Vagina (tissue), 2 donors: ENCODE measurements at regions not wholly inside any gene's neighbourhood (a gene's known extent, or its start where the extent isn't known, plus 50 kb on each side); places are given as distances from the start of the nearest gene placed in this dataset.
"Not testable (repeated sequence)": the region's sequence is repeated elsewhere in the genome, so short reads cannot be mapped to it uniquely, and the experiment has no call there.

ENCODE experiments used
- POLR2A ChIP-seq, 2 donors: fragments of 450-650 bp; IDR thresholded peaks; one replicate each; pipeline ENCODE4 v1.6.1; 2017; ENCODE audit warnings: antibody characterized with exemption in 2 of 2, mild to moderate bottlenecking in 2 of 2, moderate library complexity in 2 of 2
- POLR2AphosphoS5 ChIP-seq, 2 donors: sonication (generic); formaldehyde crosslinking; IDR thresholded peaks; one replicate each; pipeline ENCODE4 v1.9.0; 2017; ENCODE audit warnings: antibody characterized with exemption in 2 of 2, mild to moderate bottlenecking in 2 of 2, low read depth in 1 of 2; ENCODE audit not compliant: insufficient read depth in 1 of 2
- TF ChIP-seq, protein P1 (sequence below), 3 experiments: fragments of 450-650 bp in 2 of 3; fragments of 200-600 bp in 1 of 3; sonication (generic) in 1 of 3; IDR thresholded peaks; one replicate each; pipeline ENCODE4 v1.5.1; 2017 to 2019; ENCODE audit warnings: antibody characterized with exemption in 3 of 3, mild to moderate bottlenecking in 2 of 3, moderate library complexity in 2 of 3

DNA sequence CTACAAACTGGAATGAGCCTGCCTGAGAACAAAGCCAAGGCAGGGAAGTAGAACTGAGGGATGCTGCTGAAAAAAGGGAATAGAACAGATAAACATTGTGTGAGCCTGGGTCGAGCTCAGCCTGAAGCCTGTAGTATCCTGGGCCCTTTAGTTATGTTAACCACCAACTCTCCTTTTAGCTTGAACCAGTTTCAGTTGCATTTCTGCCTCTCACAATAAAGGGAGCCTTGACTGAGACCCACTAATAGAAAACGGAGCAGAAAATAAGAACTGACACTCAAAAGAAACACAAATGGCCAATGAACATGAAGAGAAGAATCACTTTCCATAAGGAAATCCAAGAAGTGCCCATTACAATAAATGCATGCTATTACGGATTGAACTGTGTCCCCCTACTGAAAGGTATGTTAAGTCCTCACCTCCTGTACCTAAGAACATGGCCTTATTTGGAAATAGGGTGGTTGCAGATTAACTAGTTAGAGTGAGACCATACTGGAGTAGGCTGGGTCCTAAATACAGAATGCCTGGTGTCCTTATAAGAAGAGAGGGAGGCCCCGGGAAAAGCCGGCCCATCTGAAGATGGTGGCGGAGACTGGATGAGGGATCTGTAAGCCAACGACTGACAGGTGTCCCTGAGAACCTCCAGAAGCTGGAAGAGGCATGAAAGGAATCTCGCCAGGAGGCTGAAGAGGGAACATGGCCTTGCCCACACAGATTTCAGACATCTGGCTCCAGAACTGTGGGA, 4423.0 kb upstream of the TPTE start:
- not testable (repeated sequence) for TF ChIP-seq POLR2AphosphoS5 (IDR thresholded peaks at IDR 0.05; ENCODE audit: insufficient read depth in 1 of 2, low read depth in 1 of 2); POLR2A (IDR thresholded peaks at IDR 0.05)
- TF ChIP-seq, protein P1, sequence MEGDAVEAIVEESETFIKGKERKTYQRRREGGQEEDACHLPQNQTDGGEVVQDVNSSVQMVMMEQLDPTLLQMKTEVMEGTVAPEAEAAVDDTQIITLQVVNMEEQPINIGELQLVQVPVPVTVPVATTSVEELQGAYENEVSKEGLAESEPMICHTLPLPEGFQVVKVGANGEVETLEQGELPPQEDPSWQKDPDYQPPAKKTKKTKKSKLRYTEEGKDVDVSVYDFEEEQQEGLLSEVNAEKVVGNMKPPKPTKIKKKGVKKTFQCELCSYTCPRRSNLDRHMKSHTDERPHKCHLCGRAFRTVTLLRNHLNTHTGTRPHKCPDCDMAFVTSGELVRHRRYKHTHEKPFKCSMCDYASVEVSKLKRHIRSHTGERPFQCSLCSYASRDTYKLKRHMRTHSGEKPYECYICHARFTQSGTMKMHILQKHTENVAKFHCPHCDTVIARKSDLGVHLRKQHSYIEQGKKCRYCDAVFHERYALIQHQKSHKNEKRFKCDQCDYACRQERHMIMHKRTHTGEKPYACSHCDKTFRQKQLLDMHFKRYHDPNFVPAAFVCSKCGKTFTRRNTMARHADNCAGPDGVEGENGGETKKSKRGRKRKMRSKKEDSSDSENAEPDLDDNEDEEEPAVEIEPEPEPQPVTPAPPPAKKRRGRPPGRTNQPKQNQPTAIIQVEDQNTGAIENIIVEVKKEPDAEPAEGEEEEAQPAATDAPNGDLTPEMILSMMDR (IDR thresholded peaks at IDR 0.05): not testable (repeated sequence)
